Vagina (tissue), 2 donors: ENCODE measurements at regions not wholly inside any gene's neighbourhood (a gene's known extent, or its start where the extent isn't known, plus 50 kb on each side); places are given as distances from the start of the nearest gene placed in this dataset.

Experiments used
- DNase-seq, 2 donors: peaks; one replicate each; pipeline ENCODE4 v3.0.0-alpha.2; 2017; ENCODE audit errors: extremely low spot score in 2 of 2
- H3K27ac ChIP-seq: fragments of 200-600 bp; sonication (generic); one replicate; pipeline ENCODE4 v1.5.1; 2019
- H3K27me3 ChIP-seq: fragments of 200-600 bp; sonication (generic); one replicate; pipeline ENCODE4 v1.5.1; 2019
- H3K36me3 ChIP-seq, 2 donors: fragments of 200-600 bp; sonication (generic); one replicate each; pipeline ENCODE4 v1.5.1; 2017 to 2019
- H3K4me1 ChIP-seq: fragments of 200-600 bp; sonication (generic); one replicate; pipeline ENCODE4 v1.5.1; 2019
- H3K4me3 ChIP-seq, 2 donors: fragments of 200-600 bp; sonication (generic); 1 replicate in 1 of 2; 2 replicates in 1 of 2; pipeline ENCODE4 v1.5.1; 2016 to 2019
- H3K9me3 ChIP-seq: fragments of 200-600 bp; sonication (generic); one replicate; pipeline ENCODE4 v1.5.1; 2019
- POLR2A ChIP-seq, 2 donors: fragments of 450-650 bp; IDR thresholded peaks; one replicate each; pipeline ENCODE4 v1.6.1; 2017; ENCODE audit warnings: antibody characterized with exemption in 2 of 2, mild to moderate bottlenecking in 2 of 2, moderate library complexity in 2 of 2
- POLR2AphosphoS5 ChIP-seq, 2 donors: sonication (generic); formaldehyde crosslinking; IDR thresholded peaks; one replicate each; pipeline ENCODE4 v1.9.0; 2017; ENCODE audit warnings: antibody characterized with exemption in 2 of 2, mild to moderate bottlenecking in 2 of 2, low read depth in 1 of 2; ENCODE audit not compliant: insufficient read depth in 1 of 2
- intact Hi-C: fragments of 100-400 bp; cut with DNase I; formaldehyde crosslinking; loops from one replicate; pipeline ENCODE4 v1.15.1; 2023
- TF ChIP-seq, protein P1 (sequence below), 3 experiments: fragments of 450-650 bp in 2 of 3; fragments of 200-600 bp in 1 of 3; sonication (generic) in 1 of 3; IDR thresholded peaks; one replicate each; pipeline ENCODE4 v1.5.1; 2017 to 2019; ENCODE audit warnings: antibody characterized with exemption in 3 of 3, mild to moderate bottlenecking in 2 of 3, moderate library complexity in 2 of 3

DNA sequence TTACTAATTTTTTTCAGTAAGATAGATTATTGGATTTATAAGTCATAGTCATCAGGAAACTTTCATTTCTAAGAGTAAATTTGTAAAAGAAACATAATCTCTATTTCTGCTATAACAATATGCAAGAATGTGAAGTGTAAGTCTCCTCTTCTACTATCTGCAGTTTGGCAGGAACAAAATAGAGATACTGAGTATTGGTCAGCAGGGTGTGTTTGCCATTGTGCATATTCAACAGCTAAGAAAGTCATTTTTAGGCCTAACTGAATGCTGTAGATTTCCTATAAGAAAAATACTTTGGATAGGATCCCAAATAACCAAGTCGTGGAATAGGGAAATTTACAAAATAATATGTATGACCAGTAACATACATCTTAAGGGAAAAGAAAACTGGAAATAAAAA lies 253.3 kb upstream of the EPHA5 start:
- no peak for TF ChIP-seq POLR2A (IDR thresholded peaks at IDR 0.05)
- no peak for TF ChIP-seq POLR2AphosphoS5 (IDR thresholded peaks at IDR 0.05; ENCODE audit: insufficient read depth in 1 of 2, low read depth in 1 of 2)
- TF ChIP-seq, protein P1, sequence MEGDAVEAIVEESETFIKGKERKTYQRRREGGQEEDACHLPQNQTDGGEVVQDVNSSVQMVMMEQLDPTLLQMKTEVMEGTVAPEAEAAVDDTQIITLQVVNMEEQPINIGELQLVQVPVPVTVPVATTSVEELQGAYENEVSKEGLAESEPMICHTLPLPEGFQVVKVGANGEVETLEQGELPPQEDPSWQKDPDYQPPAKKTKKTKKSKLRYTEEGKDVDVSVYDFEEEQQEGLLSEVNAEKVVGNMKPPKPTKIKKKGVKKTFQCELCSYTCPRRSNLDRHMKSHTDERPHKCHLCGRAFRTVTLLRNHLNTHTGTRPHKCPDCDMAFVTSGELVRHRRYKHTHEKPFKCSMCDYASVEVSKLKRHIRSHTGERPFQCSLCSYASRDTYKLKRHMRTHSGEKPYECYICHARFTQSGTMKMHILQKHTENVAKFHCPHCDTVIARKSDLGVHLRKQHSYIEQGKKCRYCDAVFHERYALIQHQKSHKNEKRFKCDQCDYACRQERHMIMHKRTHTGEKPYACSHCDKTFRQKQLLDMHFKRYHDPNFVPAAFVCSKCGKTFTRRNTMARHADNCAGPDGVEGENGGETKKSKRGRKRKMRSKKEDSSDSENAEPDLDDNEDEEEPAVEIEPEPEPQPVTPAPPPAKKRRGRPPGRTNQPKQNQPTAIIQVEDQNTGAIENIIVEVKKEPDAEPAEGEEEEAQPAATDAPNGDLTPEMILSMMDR (IDR thresholded peaks at IDR 0.05) = no peak
- Histone ChIP-seq H3K9me3 (no peaks in the 10 kb centered on the region), H3K4me3 (no peak overlapping the region), H3K27ac (no peak overlapping the region), H3K36me3 (no peaks in the 10 kb centered on the region), H3K27me3 (no peaks in the 10 kb centered on the region), H3K4me1 (no peaks in the 10 kb centered on the region)
- intact Hi-C loops = no loop called here
- DNase-seq = no peak

DNA sequence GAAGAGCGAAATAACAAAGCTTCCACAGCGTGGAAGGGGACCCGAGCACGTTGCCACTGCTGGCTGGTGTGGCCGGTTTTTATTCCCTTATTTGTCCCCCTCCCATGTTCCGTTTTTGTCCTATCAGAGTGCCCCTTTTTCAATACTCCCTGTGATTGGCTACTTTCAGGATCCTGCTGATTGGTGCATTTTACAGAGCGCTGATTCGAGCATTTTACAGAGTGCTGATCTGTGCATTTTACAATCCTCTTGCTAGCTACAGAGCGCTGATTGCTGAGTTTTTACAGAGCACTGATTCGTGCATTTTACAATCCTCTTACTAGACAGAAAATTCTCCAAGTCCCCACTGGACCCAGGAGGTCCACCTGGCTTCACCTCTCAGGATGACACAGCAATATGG lies 250.9 kb upstream of the EPHA5 start:
- no peak overlapping the region for H3K4me3 ChIP-seq
- intact Hi-C loops = no loop called here
- TF ChIP-seq, protein P1 (IDR thresholded peaks at IDR 0.05) = no peak
- TF ChIP-seq POLR2AphosphoS5 (IDR thresholded peaks at IDR 0.05; ENCODE audit: insufficient read depth in 1 of 2, low read depth in 1 of 2) = no peak
- no peak for TF ChIP-seq POLR2A (IDR thresholded peaks at IDR 0.05)
- no peak overlapping the region for H3K27ac ChIP-seq
- no peaks in the 10 kb centered on the region for H3K4me1 ChIP-seq
- no peak for DNase-seq
- no peaks in the 10 kb centered on the region for H3K27me3 ChIP-seq
- no peaks in the 10 kb centered on the region for H3K9me3 ChIP-seq
- no peaks in the 10 kb centered on the region for H3K36me3 ChIP-seq

DNA sequence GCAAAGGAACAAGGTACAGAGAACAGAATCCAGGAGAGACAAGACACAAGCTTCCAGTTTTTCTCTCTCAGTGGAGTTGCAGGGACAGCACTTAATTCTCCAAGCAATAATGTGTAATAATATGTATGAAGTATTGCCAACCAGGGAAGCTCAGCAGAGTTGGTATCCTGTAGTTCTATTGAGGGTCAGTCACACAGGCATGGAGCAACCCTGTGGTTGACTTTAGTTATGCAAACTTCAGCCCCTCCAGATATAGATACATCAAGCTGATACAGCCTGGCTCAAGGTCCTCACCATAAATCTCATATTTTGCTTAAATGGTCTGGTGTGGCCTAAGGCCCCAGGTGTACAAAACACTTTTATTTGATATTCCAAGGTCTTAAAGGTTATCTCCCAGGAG lies 248.6 kb upstream of the EPHA5 start:
- DNase-seq = no peak
- intact Hi-C loops = no loop called here
- H3K27ac ChIP-seq = no peak overlapping the region
- no peaks in the 10 kb centered on the region for H3K36me3 ChIP-seq
- no peak overlapping the region for H3K4me3 ChIP-seq
- no peaks in the 10 kb centered on the region for H3K27me3 ChIP-seq
- H3K9me3 ChIP-seq = no peaks in the 10 kb centered on the region
- TF ChIP-seq, protein P1 (IDR thresholded peaks at IDR 0.05) = no peak
- TF ChIP-seq POLR2A (IDR thresholded peaks at IDR 0.05) (no peak), POLR2AphosphoS5 (IDR thresholded peaks at IDR 0.05; ENCODE audit: insufficient read depth in 1 of 2, low read depth in 1 of 2) (no peak)
- no peaks in the 10 kb centered on the region for H3K4me1 ChIP-seq

DNA sequence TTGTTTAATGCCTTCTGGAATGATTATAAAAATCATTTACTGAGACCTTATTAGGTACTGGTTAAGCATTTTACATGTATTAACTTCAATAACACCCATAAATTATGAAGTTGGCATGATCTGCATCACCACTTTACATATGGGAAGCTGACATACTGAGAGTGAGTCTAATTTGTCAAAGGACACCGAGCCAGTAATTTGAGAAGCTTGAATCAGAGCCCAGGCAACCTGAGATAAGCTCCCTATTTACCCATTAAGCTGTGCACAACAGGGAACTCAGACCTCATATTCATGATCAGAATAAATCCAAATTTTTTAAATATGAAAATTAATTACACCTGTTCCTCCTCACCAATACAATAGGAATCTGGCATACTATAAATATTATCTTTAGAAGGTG lies 247.9 kb upstream of the EPHA5 start:
- no peaks in the 10 kb centered on the region for H3K36me3 ChIP-seq
- H3K27ac ChIP-seq = no peak overlapping the region
- TF ChIP-seq, protein P1 (IDR thresholded peaks at IDR 0.05) = no peak
- DNase-seq = no peak
- H3K4me3 ChIP-seq = no peak overlapping the region
- H3K4me1 ChIP-seq = no peaks in the 10 kb centered on the region
- no peaks in the 10 kb centered on the region for H3K27me3 ChIP-seq
- no peaks in the 10 kb centered on the region for H3K9me3 ChIP-seq
- intact Hi-C loops = no loop called here

DNA sequence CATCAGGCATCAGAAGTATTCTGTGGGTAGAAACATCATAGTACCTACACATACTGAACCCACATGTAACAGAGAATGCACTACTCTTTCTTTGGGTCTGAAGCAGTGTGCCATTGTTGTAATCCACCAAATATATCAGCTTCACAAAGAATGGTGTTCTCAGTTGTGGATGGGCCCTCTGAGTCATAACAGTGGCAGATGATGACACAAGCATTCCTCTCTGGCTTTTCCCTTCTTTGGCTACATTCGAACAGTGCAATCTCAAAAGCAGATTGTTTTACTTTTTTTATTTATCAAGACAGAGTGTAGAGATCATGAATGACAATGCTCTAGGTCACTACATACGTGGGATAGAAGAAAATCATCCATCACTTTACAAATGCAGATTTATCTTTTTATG lies 247.2 kb upstream of the EPHA5 start:
- Histone ChIP-seq H3K27ac (no peak overlapping the region), H3K9me3 (no peaks in the 10 kb centered on the region), H3K36me3 (no peaks in the 10 kb centered on the region), H3K4me3 (no peak overlapping the region), H3K4me1 (no peaks in the 10 kb centered on the region), H3K27me3 (no peaks in the 10 kb centered on the region)
- TF ChIP-seq POLR2A (IDR thresholded peaks at IDR 0.05) (no peak), POLR2AphosphoS5 (IDR thresholded peaks at IDR 0.05; ENCODE audit: insufficient read depth in 1 of 2, low read depth in 1 of 2) (no peak)
- TF ChIP-seq, protein P1 (IDR thresholded peaks at IDR 0.05) = no peak
- intact Hi-C loops = no loop called here
- no peak for DNase-seq
